ENCODE measurements at regions not wholly inside any gene's neighbourhood (a gene's known extent, or its start where the extent isn't known, plus 50 kb on each side); places are given as distances from the start of the nearest gene placed in this dataset.
"Not testable (repeated sequence)": the region's sequence is repeated elsewhere in the genome, so short reads cannot be mapped to it uniquely, and the experiment has no call there.

DNA sequence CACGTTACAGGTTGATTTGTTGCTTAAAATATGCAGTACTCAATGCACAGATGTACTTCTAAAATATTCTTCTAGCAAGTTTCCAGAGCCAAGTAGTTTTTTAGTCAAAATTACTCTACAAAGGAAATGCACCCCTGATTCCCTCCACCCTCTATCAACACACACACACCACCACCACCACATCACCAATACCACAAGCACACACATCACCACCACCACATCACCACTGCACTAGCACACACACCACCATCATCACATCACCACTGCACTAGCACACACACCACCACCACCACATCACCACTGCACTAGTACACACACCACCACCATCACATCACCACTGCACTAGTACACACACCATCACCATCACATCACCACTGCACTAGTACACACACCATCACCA, 105.2 kb upstream of the FRG1 start:
- H3K4me3 ChIP-seq (ENCODE audit: low read depth, low read length) = no peak overlapping the region

GRCh38 chr4:189837471-189837870, 103.2 kb upstream of the FRG1 start:
- H3K4me3 ChIP-seq (ENCODE audit: low read depth, low read length) = no peak overlapping the region

DNA sequence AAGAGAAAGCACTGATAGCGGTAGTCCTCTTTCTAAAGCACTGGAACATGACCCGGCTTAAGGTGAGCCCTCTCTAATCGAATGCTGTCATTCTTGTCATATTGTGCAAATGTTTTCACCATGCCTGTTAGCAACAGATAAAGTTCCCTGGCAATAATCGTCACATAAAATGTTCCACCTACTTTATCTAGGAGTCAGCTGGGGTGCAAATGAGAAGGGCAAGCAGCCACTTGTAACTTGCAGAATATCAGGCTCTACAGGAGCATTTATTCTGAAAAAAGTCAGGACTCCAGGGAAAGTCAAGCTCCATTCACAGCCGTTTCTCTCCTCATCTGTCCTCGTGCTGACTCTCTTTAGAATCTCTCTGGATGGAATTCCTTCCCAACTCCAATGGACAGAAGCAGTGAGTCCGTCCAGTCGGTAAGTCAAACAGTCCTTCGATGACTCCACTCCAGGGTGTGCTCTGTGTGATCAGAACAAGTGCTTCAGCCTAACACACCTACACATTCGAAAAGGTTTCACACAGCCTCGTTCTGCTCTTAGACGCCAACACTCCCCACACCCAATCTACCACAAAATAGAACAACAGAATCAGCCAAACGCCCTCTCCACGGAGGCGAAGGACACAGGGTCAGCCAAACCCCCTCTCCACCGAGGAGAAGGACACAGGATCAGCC, 101.7 kb upstream of the FRG1 start:
- no peak overlapping the region for H3K4me3 ChIP-seq (ENCODE audit: low read depth, low read length)

GRCh38 chr4:189840356-189840755, 100.3 kb upstream of the FRG1 start:
- H3K4me3 ChIP-seq (ENCODE audit: low read depth, low read length) = no peak overlapping the region

- no peak overlapping the region for H3K4me3 ChIP-seq (ENCODE audit: low read depth, low read length)
These were observed 97.2 kb upstream of the FRG1 start for GRCh38 chr4:189843413-189844009.

GRCh38 chr4:189845145-189845846, 95.4 kb upstream of the FRG1 start:
- no peak overlapping the region for H3K4me3 ChIP-seq (ENCODE audit: low read depth, low read length)

GRCh38 chr4:189846094-189846493, 94.6 kb upstream of the FRG1 start:
- not testable (repeated sequence) for H3K4me3 ChIP-seq (ENCODE audit: low read depth, low read length)

DNA sequence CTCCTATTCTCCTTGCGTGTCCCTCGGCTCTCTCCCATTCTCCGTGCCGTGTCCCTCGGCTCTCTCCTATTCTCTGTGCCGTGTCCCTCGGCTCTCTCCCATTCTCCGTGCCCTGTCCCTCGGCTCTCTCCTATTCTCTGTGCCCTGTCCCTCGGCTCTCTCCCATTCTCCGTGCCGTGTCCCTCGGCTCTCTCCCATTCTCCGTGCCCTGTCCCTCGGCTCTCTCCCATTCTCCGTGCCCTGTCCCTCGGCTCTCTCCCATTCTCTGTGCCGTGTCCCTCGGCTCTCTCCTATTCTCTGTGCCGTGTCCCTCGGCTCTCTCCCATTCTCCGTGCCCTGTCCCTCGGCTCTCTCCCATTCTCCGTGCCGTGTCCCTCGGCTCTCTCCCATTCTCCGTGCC, 94.1 kb upstream of the FRG1 start:
- H3K4me3 ChIP-seq (ENCODE audit: low read depth, low read length) = not testable (repeated sequence)

- not testable (repeated sequence) for H3K4me3 ChIP-seq (ENCODE audit: low read depth, low read length)
These were observed 92.0 kb upstream of the FRG1 start for GRCh38 chr4:189848672-189849071.

- H3K4me3 ChIP-seq (ENCODE audit: low read depth, low read length) = no peak overlapping the region
These were observed 90.3 kb upstream of the FRG1 start for GRCh38 chr4:189850239-189850856.

- H3K4me3 ChIP-seq (ENCODE audit: low read depth, low read length) = no peak overlapping the region
These were observed 82.2 kb upstream of the FRG1 start for GRCh38 chr4:189858435-189858834.

- H3K4me3 ChIP-seq (ENCODE audit: low read depth, low read length) = no peak overlapping the region
These were observed 79.6 kb upstream of the FRG1 start for GRCh38 chr4:189861101-189861500.

- no peak overlapping the region for H3K4me3 ChIP-seq (ENCODE audit: low read depth, low read length)
These were observed 71.4 kb upstream of the FRG1 start for GRCh38 chr4:189869236-189869635.

DNA sequence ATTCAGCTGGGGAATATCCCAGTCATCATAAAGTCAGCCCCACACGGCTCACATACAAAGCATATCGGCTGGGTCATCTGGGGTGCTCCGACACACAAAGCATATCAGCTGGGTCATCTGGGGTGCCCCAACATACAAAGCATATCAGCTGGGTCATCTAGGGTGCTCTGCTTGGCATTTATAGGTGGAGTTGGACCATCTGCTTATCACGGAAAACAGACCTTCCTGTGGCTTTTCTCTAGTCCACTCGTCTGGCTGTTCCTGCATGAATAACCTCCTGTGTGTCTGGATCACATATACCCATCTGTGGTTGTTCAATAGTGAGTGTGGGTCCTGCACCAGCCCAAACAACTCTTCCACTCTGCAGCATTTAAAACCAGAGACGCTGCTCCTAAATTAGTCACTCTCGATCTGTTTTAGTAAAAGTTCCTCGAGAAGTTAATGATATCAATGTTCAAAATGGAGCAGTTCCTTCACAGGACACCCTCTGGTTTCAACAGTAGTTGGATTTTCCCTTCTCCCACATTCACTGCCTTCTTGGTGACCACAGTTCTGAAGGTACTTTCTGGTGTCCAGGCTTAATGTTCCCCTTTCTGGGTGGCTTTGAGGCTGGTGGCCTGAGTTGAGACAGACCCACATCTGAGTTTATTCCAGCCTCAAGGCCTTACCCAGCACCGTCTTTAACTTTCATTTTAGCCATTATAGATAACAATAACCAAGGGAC, 70.0 kb upstream of the FRG1 start:
- no peak overlapping the region for H3K4me3 ChIP-seq (ENCODE audit: low read depth, low read length)

- no peak overlapping the region for H3K4me3 ChIP-seq (ENCODE audit: low read depth, low read length)
These were observed 66.1 kb upstream of the FRG1 start for GRCh38 chr4:189874591-189874990.

- H3K4me3 ChIP-seq (ENCODE audit: low read depth, low read length) = not testable (repeated sequence)
These were observed 59.5 kb upstream of the FRG1 start for GRCh38 chr4:189881190-189881589.

DNA sequence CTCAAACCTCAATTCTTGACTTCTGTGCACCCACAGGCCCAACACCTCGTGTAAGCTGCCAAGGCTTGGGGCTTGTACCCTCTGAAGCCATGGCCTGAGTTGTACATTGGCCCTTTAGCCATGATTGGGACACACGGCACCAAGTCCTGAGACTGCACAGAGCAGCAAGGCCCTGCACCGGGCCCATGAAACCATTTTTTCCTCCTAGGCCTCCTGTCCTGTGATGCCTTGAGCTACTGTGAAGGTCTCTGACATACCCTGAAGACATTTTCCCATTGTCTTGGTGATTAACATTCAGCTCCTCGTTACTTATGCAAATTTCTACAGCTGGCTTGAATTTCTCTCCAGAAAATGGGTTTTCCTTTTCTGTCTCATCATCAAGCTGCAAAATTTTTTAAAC, 52.3 kb upstream of the FRG1 start:
- H3K4me3 ChIP-seq (ENCODE audit: low read depth, low read length) = not testable (repeated sequence)

Data from iPS-11a (cell line).